Iris pigment epithelial cell (primary cell): ENCODE measurements at regions not wholly inside any gene's neighbourhood (a gene's known extent, or its start where the extent isn't known, plus 50 kb on each side); places are given as distances from the start of the nearest gene placed in this dataset.

Experiments
- DNase-seq: peaks from one replicate; pipeline ENCODE4 v3.0.0-alpha.2; 2011; ENCODE audit warnings: low read depth

DNA sequence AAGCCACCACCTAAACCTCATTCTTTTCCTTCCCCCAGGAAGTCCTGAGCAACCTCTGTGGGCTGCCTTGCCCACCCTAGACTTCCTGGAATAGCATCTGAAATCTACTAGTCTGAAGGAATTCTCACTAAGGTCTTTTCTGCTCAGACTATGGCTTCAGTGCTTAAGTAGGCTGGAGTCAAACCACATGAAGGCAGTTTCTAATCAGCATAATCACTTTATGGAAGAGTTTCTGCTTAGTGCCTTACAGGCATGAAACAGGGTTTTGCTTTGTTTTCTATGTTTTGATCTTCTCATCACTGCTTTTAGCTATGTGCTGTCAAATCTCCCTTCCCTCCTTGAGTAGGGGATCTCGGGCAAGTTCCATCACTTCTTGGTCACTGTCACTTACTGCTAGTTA is 117.7 kb downstream of the WT1 start:
- no peak for DNase-seq

- DNase-seq: no peak
Observed at GRCh38 chr11:32318071-32319055, 117.0 kb downstream of the WT1 start.

GRCh38 chr11:32323814-32324130 is 111.6 kb downstream of the WT1 start:
- no peak for DNase-seq

GRCh38 chr11:32325187-32325586 is 110.2 kb downstream of the WT1 start:
- DNase-seq: no peak

GRCh38 chr11:32325725-32326124 is 109.6 kb downstream of the WT1 start:
- no peak for DNase-seq

DNA sequence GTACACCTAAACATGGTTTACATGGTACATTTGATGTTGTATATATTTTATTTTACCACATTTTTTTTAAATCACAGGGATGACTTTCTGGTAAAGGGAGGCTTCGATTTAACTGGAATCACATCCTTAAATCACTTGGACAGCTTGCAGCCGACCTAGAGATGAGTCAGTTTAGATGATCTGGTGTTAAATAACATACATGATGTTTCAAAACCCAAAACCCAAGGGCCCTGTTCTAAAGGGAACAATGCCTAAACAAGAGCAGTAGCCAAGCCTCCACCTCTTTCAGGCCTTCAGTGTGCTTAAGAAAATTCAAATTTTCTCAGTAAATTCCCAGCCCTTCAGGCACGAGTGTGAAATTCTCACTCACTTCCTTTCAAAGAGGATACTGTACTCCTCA is 108.8 kb downstream of the WT1 start:
- no peak for DNase-seq

DNA sequence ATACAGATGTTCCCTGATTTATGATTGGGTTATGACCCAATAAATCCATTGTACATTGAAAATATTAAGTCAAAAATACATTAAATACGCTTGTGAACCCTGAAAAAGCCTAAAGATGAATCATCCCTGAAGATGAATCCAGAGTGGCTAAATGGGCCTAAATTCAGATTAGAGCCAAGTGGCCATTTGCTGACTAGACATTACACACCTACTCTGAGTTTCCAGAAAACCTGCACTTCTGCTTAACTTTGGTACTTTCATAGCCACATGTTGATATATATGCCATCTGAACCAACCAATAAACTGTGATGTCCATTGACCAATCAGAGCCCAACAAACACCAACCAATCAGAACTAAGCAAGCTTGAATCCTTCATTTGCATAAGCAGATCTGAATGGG is 106.9 kb downstream of the WT1 start:
- DNase-seq: no peak

- DNase-seq: no peak
Observed at GRCh38 chr11:32331098-32331497, 104.2 kb downstream of the WT1 start.

- DNase-seq: no peak
Observed at GRCh38 chr11:32331792-32332191, 103.5 kb downstream of the WT1 start.

DNA sequence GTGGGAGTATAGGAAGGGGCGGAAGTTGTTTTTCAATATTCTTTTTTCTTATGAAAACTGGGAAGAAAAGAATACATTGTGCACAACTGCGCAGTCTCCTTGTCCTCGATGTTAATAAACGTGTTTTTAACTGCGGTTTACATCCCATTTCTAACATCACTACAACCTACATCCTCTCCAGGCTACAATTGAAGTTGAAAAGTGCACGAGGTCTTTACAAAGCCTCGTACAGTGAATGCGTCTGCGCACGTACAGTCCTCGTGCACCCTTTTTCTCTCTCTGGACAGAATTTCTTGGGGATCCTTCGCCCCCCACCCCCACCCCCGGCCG is 102.4 kb downstream of the WT1 start:
- no peak for DNase-seq

DNA sequence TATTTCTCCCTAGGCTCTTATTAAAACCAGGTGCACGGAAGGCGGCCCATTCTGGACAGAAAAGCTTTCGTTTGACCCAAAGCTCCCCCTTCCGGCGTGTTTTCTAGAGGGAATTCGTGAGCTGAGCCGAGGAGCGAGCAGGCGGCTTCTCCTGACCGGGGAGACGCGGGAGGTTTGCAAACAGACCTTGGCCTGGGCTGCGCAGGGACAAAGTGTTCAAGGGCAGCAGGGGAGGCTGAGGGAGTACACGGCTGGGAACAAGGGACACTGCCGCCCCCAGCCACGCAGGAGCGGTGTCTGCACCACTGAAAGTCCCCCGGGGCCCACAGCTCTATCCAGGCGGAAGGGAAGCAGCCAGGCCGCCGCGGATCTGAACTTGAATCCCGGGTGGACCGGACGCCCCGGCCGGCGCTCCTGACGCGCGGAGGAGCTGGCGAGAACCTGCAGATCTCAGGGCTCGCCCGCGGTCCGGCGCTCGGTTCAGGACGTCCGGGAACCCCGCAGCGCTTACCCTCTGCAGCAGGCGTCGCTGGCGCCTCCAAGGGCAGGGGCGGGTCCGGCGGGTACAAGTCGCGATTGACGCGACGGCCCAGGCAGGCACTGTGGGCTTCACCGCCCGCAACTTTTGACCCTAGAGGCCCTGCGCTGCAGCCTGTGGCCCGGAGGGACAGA is 101.9 kb downstream of the WT1 start:
- DNase-seq: peak; percentile 65

DNA sequence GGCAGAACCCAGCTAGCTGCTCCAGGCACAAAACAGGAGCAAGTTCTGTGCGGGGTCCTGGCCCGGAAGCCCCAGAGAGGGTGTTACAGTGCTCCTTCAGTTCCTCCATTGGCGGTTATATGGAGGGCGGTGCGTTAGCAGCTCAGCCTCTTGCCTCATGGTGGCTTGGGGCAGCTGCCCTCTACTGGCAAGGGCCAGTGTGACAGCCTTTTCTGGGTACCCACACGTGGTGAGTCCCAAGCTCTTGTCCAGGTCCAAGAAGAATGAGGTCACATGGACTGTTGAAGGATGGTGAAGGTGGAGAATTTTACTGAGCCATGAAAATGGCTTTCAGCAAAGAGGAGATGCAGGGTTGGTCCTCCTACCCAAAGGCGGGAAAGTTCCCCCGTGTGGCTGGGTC is 100.5 kb downstream of the WT1 start:
- peak; percentile 15 for DNase-seq
